GM12878 (cell line): ENCODE measurements at regions not wholly inside any gene's neighbourhood (a gene's known extent, or its start where the extent isn't known, plus 50 kb on each side); places are given as distances from the start of the nearest gene placed in this dataset.

Experiments used
- KAT2A ChIP-seq: conservative IDR thresholded peaks from 2 replicates; pipeline ENCODE4 v1.6.1; 2011; ENCODE audit warnings: low read depth, low read length; ENCODE audit not compliant: control insufficient read depth
- RBBP5 ChIP-seq: fragments of 200-600 bp; sonication (generic); conservative IDR thresholded peaks from 2 replicates; pipeline ENCODE4 v1.6.1; 2016
- SIN3A ChIP-seq: IDR thresholded peaks from 2 replicates; pipeline ENCODE4 v1.6.1; 2012; ENCODE audit warnings: low read depth, low read length, improper control_type of control experiment
- SPI1 ChIP-seq: IDR thresholded peaks from 2 replicates; pipeline ENCODE4 v1.6.1; 2011; ENCODE audit warnings: low read depth, mild to moderate bottlenecking, low read length, moderate library complexity, borderline replicate concordance; ENCODE audit not compliant: insufficient read depth
- TCF3 ChIP-seq: IDR thresholded peaks from 2 replicates; pipeline ENCODE4 v1.6.1; 2012; ENCODE audit warnings: low read depth, mild to moderate bottlenecking, low read length, borderline replicate concordance; ENCODE audit not compliant: insufficient read depth
- USF2 ChIP-seq: IDR thresholded peaks from 2 replicates; pipeline ENCODE4 v1.6.1; 2011; ENCODE audit warnings: low read depth, low read length, improper control_type of control experiment, borderline replicate concordance
- ZNF217 ChIP-seq: fragments of 450-650 bp; IDR thresholded peaks from 2 replicates; pipeline ENCODE4 v1.6.1; 2017; ENCODE audit warnings: antibody characterized with exemption, mild to moderate bottlenecking
- ZNF384 ChIP-seq: IDR thresholded peaks from 2 replicates; pipeline ENCODE4 v1.6.1; 2012; ENCODE audit warnings: low read depth, mild to moderate bottlenecking, low read length, improper control_type of control experiment, borderline replicate concordance
- ZNF687 ChIP-seq: fragments of 450-650 bp; IDR thresholded peaks from 2 replicates; pipeline ENCODE4 v1.6.1; 2017; ENCODE audit warnings: mild to moderate bottlenecking, moderate library complexity

GRCh38 chr13:33997574-33997973 lies 179.6 kb downstream of the RFC3 start (continued):
- no peak for TF ChIP-seq ZNF687
- no peak for TF ChIP-seq USF2
- TF ChIP-seq SPI1, result no peak
- TF ChIP-seq ZNF217, result no peak
- no peak for TF ChIP-seq RBBP5
- TF ChIP-seq SIN3A, result no peak
- TF ChIP-seq KAT2A, result no peak
- TF ChIP-seq ZNF384, result no peak
- no peak for TF ChIP-seq TCF3
